DND-41 (cell line): ENCODE measurements at regions not wholly inside any gene's neighbourhood (a gene's known extent, or its start where the extent isn't known, plus 50 kb on each side); places are given as distances from the start of the nearest gene placed in this dataset.

ENCODE experiments used
- ATAC-seq: fragments of 200-7000 bp; cut with Tn5 transposase; 3 replicates; pipeline ENCODE4 v1.9.1; 2021; ENCODE audit warnings: low read depth; ENCODE audit not compliant: insufficient read depth
- DNase-seq: peaks from one replicate; pipeline ENCODE4 v3.0.0-alpha.2; 2020
- H2AFZ ChIP-seq: 2 replicates; pipeline ENCODE4 v1.6.0; 2012; ENCODE audit warnings: low read depth, low read length
- H3K27ac ChIP-seq: 2 replicates; pipeline ENCODE4 v1.5.1; 2012; ENCODE audit warnings: low read length, inconsistent platforms
- H3K27me3 ChIP-seq: fragments of 200-600 bp; sonication (generic); 2 replicates; pipeline ENCODE4 v1.6.0; 2012; ENCODE audit warnings: low read length, mild to moderate bottlenecking, inconsistent platforms; ENCODE audit not compliant: insufficient read depth, poor library complexity
- H3K36me3 ChIP-seq: 2 replicates; pipeline ENCODE4 v1.5.1; 2012; ENCODE audit warnings: low read length, inconsistent platforms; ENCODE audit not compliant: insufficient read depth
- H3K4me1 ChIP-seq: 2 replicates; pipeline ENCODE4 v1.5.1; 2012; ENCODE audit warnings: mild to moderate bottlenecking, low read length; ENCODE audit not compliant: insufficient read depth
- H3K4me2 ChIP-seq: 2 replicates; pipeline ENCODE4 v1.6.0; 2012; ENCODE audit warnings: mild to moderate bottlenecking, moderate library complexity, low read length, inconsistent platforms; ENCODE audit not compliant: insufficient read depth
- H3K4me3 ChIP-seq, 2 experiments: fragments of 200-600 bp in 1 of 2; shearing (Covaris generic) in 1 of 2; 2 replicates each; pipeline ENCODE4 v1.5.1; 2012 to 2016; ENCODE audit warnings: inconsistent platforms in 2 of 2, low read length in 2 of 2, mild to moderate bottlenecking in 2 of 2, low read depth in 1 of 2, moderate library complexity in 1 of 2
- H3K79me2 ChIP-seq: 2 replicates; pipeline ENCODE4 v1.6.0; 2012; ENCODE audit warnings: low read length, inconsistent platforms; ENCODE audit not compliant: insufficient read depth
- H3K9ac ChIP-seq: 2 replicates; pipeline ENCODE4 v1.6.0; 2012; ENCODE audit warnings: low read depth, mild to moderate bottlenecking, inconsistent platforms, low read length, moderate library complexity
- H3K9me3 ChIP-seq: 2 replicates; pipeline ENCODE4 v1.5.1; 2012; ENCODE audit warnings: low read length, moderate library complexity, mild to moderate bottlenecking, inconsistent platforms; ENCODE audit not compliant: insufficient read depth, severe bottlenecking
- H4K20me1 ChIP-seq: 2 replicates; pipeline ENCODE4 v1.6.0; 2012; ENCODE audit warnings: low read length; ENCODE audit not compliant: insufficient read depth
- EZH2 ChIP-seq: IDR thresholded peaks from 3 replicates; pipeline ENCODE4 v1.6.1; 2012; ENCODE audit warnings: borderline replicate concordance, low read depth, mild to moderate bottlenecking, moderate library complexity, low read length, inconsistent platforms; ENCODE audit not compliant: severe bottlenecking
- TF ChIP-seq, protein P1 (sequence below): IDR thresholded peaks from 2 replicates; pipeline ENCODE4 v1.5.1; 2012; ENCODE audit warnings: borderline replicate concordance, low read length, moderate library complexity, mild to moderate bottlenecking; ENCODE audit not compliant: poor library complexity, severe bottlenecking; ENCODE audit errors: extremely low read depth

DNA sequence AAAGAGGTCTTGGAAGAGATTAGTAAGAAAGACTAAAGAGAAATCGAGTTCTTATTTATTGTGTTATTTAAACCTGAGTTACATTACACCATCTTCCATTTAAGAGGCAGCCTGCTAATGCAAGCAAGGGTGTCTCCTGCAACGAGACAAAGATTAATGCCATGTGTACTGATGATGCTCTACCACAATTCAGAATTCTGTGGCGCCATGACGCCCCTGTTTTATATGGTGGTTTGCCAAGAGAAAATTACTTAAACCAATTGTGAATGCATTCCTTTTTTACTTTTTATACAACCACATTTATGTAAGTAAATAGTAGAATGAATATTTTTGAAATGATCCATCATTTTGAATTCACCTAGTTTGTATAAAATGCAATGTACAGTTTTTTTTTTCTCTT is 356.1 kb upstream of the ZEB2 start:
- no peak for DNase-seq
- Histone ChIP-seq H3K36me3 (no peaks in the 10 kb centered on the region), H2AFZ (no peak overlapping the region), H3K9ac (no peak overlapping the region), H3K9me3 (no peaks in the 10 kb centered on the region), H3K27ac (no peak overlapping the region), H3K4me1 (no peaks in the 10 kb centered on the region), H3K79me2 (no peaks in the 10 kb centered on the region), H4K20me1 (no peaks in the 10 kb centered on the region), H3K4me3 (no peak overlapping the region), H3K27me3 (no peaks in the 10 kb centered on the region), H3K4me2 (no peak overlapping the region)
- ATAC-seq: no peak
- TF ChIP-seq, protein P1, sequence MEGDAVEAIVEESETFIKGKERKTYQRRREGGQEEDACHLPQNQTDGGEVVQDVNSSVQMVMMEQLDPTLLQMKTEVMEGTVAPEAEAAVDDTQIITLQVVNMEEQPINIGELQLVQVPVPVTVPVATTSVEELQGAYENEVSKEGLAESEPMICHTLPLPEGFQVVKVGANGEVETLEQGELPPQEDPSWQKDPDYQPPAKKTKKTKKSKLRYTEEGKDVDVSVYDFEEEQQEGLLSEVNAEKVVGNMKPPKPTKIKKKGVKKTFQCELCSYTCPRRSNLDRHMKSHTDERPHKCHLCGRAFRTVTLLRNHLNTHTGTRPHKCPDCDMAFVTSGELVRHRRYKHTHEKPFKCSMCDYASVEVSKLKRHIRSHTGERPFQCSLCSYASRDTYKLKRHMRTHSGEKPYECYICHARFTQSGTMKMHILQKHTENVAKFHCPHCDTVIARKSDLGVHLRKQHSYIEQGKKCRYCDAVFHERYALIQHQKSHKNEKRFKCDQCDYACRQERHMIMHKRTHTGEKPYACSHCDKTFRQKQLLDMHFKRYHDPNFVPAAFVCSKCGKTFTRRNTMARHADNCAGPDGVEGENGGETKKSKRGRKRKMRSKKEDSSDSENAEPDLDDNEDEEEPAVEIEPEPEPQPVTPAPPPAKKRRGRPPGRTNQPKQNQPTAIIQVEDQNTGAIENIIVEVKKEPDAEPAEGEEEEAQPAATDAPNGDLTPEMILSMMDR: no peak
- no peak for TF ChIP-seq EZH2

DNA sequence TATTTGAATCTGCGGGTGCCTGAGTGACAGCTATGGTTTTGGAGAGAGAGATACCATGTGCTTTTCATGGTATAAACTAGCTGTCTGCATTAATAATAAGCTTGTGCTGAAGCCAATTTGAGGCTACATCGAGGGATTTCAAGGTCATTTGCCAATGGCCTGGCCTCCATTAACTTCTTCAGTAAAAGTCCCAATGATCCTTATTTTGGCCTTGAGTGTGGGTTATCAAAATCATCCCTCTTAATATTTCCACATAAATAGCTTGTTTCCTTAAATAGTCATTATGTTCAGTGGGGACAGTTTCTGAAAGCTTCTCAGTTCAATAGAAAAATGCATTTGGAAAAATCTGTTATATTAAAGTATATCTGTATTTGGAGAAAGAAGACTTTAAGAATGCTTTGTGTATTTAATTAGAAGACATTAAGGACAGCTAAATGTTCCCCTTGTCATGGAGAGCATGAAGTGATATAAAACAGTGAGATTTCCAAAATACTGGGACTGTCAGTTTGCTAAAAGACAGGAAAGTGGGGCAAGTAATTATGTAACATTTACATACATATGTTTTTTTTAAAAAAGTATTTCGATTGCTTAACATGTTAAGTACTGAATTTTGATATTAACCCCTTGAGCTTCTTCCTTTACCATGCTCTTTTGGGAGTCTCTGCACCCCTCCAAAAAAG is 355.5 kb upstream of the ZEB2 start:
- H4K20me1 ChIP-seq: no peaks in the 10 kb centered on the region

DNA sequence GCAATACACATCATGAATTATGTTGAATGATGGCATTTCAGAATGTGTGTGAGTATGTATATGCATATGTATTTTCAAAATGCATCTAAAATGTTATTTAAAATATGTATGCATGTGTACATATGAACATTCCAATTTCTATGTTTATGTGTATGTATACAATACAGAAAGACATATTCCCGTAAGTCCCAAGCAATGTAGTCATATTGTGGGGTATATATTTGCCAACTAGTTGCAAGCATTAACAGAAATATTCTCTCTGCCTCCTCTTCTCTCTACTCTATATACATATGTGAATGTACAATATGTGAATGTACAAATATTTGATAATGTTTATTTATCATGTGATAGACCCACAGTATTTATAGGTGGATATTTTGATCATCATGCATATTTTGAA is 345.8 kb upstream of the ZEB2 start:
- no peak overlapping the region for H3K9ac ChIP-seq
- H3K9me3 ChIP-seq: no peaks in the 10 kb centered on the region
- no peak overlapping the region for H3K4me3 ChIP-seq
- DNase-seq (no peak), ATAC-seq (no peak)
- H3K4me1 ChIP-seq: peaks cover 4% of the 10 kb centered on the region; the same call in 1 of the 2 replicates
- TF ChIP-seq, protein P1: no peak
- TF ChIP-seq EZH2: no peak
- H3K4me2 ChIP-seq: no peak overlapping the region
- H3K36me3 ChIP-seq: no peaks in the 10 kb centered on the region
- no peaks in the 10 kb centered on the region for H3K27me3 ChIP-seq
- no peak overlapping the region for H2AFZ ChIP-seq
- no peaks in the 10 kb centered on the region for H4K20me1 ChIP-seq
- H3K27ac ChIP-seq: no peak overlapping the region
- H3K79me2 ChIP-seq: no peaks in the 10 kb centered on the region

More for the DNA sequence above, 355.5 kb upstream of the ZEB2 start:
- H3K4me1 ChIP-seq: no peaks in the 10 kb centered on the region
- H2AFZ ChIP-seq: no peak overlapping the region
- H3K4me2 ChIP-seq: no peak overlapping the region
- H3K9me3 ChIP-seq: no peaks in the 10 kb centered on the region
- DNase-seq: no peak
- H3K36me3 ChIP-seq: no peaks in the 10 kb centered on the region
- no peak for TF ChIP-seq EZH2
- TF ChIP-seq, protein P1: no peak
- H3K9ac ChIP-seq: no peak overlapping the region
- no peaks in the 10 kb centered on the region for H3K27me3 ChIP-seq
- H3K4me3 ChIP-seq: no peak overlapping the region
- no peak overlapping the region for H3K27ac ChIP-seq
- no peaks in the 10 kb centered on the region for H3K79me2 ChIP-seq
- ATAC-seq: no peak
